Mammary epithelial cell (primary cell): ENCODE measurements at regions not wholly inside any gene's neighbourhood (a gene's known extent, or its start where the extent isn't known, plus 50 kb on each side); places are given as distances from the start of the nearest gene placed in this dataset.
"Not testable (repeated sequence)": the region's sequence is repeated elsewhere in the genome, so short reads cannot be mapped to it uniquely, and the experiment has no call there.

ENCODE experiments used
- CTCF ChIP-seq, 2 donors: IDR thresholded peaks in 1 of 2; conservative IDR thresholded peaks in 1 of 2; 2 replicates each; pipeline ENCODE4 v1.5.1; 2011 to 2012; ENCODE audit warnings: inconsistent platforms in 2 of 2, low read length in 2 of 2, mild to moderate bottlenecking in 2 of 2, control low read depth in 1 of 2, low read depth in 1 of 2; ENCODE audit not compliant: insufficient read depth in 1 of 2; ENCODE audit errors: extremely low read depth in 1 of 2
- EZH2 ChIP-seq: IDR thresholded peaks from 2 replicates; pipeline ENCODE4 v1.6.1; 2012; ENCODE audit warnings: low read length, inconsistent platforms, borderline replicate concordance

GRCh38 chr18:15001038-15001794, 253.2 kb downstream of the ANKRD30B start:
- not testable (repeated sequence) for TF ChIP-seq CTCF (conservative IDR thresholded peaks at IDR 0.05 in 1 of 2, IDR thresholded peaks at IDR 0.05 in 1 of 2; ENCODE audit: extremely low read depth in 1 of 2, insufficient read depth in 1 of 2, low read depth in 1 of 2, low read length in 2 of 2); EZH2
